GM18951 (cell line): ENCODE measurements at regions not wholly inside any gene's neighbourhood (a gene's known extent, or its start where the extent isn't known, plus 50 kb on each side); places are given as distances from the start of the nearest gene placed in this dataset.

ENCODE experiments used
- POLR2A ChIP-seq: IDR thresholded peaks from 4 replicates; pipeline ENCODE4 v1.6.1; 2011; ENCODE audit warnings: mild to moderate bottlenecking; ENCODE audit not compliant: insufficient read length, insufficient read depth; ENCODE audit errors: extremely low read depth
- in situ Hi-C: fragments of 300-500 bp; cut with MboI; formaldehyde crosslinking; loops from one replicate; pipeline ENCODE4 v1.12.0; 2022; ENCODE audit warnings: low sequenced_read_pairs, mixed read lengths, inconsistent platforms; ENCODE audit not compliant: unreplicated experiment

DNA sequence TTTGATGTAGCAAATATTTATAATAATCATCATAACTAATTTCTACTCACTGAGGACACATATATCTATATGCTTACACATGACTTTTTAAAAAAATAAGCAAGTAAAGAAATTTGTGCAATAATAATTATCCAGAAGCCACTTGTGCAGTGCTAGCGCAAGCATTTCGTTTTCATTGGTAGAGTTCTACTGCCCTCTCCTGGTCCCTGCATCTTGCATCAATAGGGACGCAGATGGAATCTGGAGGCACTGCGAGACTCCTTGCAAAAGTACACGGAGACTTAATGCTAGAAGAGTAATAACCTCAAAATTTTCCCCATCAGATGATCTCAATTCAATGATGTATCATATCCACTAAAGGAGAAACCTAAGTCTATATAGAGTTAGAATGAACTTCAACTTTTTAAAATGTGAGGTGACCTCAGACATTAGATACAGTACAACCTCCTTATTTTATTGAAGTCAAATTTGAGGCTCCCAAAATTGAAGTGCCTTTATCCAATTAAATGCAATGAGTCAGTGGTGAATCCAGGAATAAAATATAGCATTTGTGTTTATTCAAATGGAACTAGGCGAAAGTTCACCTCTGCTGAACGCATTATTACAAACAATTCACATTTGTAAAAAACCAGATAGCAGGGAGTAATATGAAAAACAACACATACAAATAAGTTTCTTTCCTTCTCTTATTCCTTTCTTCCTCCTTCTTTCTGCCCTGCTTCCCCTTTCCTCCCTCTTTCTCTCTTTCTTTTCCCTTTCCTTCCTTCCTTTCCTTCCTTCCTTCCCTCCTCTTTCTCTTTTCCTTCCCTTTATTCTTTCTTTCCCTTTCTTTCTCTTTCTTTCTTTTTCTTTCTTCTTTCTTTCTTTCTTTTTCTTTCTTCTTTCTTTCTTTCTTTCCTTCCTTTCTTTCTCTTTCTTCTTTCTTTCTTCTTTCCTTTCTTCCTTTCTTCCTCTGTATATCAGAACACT lies 450.0 kb downstream of the ANKRD50 start:
- no peak for TF ChIP-seq POLR2A
- in situ Hi-C loops = loop anchor here (25.0 kb wide), 1 partner anchor 475 kb away; no protein-coding TSS in a partner anchor

DNA sequence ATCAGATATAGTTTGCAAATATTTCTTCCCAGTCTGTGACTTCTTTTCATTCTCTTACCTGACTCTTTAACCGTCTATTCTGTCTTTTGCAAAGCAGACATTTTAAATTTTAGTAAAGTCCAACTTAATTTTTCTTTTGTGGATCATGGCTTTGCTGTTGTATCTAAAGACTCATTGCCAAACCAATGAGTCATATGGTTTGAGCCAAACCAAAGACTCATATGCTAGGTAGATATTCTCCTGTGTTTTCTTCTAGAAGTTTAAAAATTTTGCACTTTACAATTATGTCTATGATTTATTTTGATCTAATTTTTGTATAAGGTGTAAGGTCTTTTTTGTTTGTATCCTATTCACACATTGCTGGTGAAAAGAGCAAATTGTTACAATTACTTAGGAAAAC lies 446.8 kb downstream of the ANKRD50 start:
- no peak for TF ChIP-seq POLR2A
- in situ Hi-C loops = loop anchor here (25.0 kb wide), 1 partner anchor 478 kb away; no protein-coding TSS in a partner anchor

DNA sequence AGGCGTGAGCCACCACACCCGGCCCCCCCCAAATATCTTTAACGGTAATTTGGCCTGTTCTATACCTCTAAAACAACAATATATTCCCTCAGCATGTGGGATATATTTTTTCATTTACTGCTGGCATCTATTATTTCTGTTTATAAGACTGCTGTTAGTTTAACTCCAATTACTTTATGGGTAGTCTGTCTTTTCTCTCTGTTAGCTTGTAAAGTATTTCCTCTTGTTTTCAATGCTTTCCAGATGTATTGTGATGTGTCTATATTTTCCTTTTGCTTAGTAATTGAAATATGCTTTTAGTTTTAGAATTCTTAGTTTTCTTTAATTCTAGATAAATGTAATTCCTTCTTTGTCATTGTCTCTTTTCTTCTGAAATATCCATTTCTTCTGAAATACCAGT lies 445.8 kb downstream of the ANKRD50 start:
- no peak for TF ChIP-seq POLR2A
- in situ Hi-C loops = loop anchor here (25.0 kb wide), 1 partner anchor 479 kb away; no protein-coding TSS in a partner anchor

DNA sequence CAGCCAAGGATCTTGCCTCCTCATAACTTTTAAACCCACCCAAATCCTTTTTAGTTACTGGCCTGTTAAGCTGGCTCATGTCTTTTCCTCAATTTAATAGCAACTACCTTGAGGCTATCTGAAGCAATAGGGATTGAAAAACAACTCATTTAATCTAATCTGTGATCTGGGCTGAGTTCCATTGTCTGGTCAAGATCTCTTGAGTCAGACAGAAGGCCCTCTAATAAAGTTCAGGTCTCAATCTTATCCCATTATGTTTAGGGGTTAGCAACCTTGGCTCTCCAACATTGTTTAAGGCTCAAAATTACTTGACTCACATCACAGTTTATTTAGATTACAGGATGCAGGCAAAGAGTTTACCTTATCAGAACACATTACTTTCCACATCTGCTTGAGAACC lies 436.1 kb downstream of the ANKRD50 start:
- in situ Hi-C loops = no loop called here

DNA sequence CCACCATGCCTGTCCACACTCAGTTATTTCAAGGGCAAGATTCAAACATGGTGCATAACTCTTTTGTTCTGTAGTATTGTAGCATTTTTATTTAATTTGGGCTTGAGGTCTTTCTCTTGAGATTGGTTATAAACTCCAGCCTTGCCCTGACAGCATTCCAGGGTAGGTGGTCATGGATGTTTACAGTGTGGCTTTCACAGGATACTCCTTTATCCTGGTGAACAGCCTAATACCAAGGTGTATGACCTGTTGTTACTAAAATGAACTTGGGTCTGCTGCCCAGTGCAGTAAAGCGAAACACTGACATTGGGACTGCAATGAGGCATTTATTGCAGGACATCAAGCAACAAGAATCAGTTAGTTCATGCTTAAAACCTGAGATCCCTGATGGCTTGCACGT lies 434.8 kb downstream of the ANKRD50 start:
- TF ChIP-seq POLR2A = no peak
- in situ Hi-C loops = no loop called here

More for the DNA sequence above, 436.1 kb downstream of the ANKRD50 start:
- no peak for TF ChIP-seq POLR2A

DNA sequence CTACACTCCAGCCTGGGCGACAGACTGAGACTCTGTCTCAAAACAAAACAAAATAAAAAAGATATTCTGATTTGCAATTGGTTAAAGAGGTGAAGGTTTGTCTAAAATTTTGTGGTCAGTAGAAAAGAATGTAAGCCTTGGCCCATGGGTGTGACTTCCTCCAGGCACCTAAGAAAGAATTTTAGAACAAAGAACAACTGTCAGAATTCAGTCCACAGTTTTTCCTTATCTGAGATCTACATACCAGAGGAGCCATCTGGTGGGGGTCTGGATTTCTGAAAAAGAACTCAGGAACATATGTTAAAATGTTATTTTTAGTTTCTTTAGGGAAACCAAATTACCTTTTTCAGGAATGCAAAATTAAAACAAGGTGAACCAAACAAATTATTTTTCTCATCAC lies 434.1 kb downstream of the ANKRD50 start:
- in situ Hi-C loops = no loop called here
- no peak for TF ChIP-seq POLR2A

DNA sequence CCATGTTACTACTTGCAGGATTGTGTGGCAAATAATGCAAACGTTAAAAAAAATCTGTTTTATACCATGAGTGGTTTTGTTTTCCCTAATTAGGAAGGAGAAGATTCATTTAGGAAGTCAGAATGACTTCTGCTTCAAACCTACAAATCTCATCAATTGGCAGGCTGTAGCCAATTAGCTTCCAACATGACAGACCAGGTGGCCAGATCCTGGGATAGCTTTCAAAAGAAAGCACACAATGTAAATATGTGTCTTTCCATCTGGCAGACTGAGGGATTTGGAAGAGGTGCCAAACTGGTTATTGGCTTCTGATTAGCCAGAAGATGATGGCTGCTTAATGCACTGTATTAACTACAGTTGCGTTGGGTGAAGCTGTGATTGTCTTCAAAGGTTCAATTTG lies 432.8 kb downstream of the ANKRD50 start:
- no peak for TF ChIP-seq POLR2A
- in situ Hi-C loops = no loop called here

DNA sequence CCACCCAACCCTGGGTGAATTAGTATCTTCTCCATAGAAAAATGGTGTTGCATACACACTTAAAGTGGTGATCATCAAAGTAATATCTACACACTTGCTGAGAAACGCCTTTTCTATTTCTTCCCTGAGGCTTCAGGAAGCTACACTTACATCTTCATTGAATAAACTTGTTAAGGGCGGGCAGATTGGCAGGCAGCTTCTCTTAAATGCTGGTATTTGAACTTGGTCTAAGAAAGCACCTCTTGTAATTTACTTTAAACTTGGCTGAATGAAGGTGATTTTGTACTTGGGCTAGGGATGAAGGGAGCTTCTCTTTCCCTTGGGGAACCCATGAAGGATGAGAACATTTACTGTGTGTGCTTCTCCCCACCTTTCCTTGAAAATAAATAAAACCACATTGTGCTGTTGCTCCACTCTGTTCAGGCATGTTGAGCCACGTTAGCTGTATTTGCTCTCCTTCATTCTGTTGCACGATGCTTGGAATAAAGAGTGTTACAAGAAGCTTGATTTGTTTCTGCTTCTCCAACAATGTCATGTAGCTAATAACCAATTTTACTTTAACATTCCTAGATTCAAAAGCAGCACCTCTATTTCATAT lies 430.1 kb downstream of the ANKRD50 start:
- in situ Hi-C loops = no loop called here
- no peak for TF ChIP-seq POLR2A

DNA sequence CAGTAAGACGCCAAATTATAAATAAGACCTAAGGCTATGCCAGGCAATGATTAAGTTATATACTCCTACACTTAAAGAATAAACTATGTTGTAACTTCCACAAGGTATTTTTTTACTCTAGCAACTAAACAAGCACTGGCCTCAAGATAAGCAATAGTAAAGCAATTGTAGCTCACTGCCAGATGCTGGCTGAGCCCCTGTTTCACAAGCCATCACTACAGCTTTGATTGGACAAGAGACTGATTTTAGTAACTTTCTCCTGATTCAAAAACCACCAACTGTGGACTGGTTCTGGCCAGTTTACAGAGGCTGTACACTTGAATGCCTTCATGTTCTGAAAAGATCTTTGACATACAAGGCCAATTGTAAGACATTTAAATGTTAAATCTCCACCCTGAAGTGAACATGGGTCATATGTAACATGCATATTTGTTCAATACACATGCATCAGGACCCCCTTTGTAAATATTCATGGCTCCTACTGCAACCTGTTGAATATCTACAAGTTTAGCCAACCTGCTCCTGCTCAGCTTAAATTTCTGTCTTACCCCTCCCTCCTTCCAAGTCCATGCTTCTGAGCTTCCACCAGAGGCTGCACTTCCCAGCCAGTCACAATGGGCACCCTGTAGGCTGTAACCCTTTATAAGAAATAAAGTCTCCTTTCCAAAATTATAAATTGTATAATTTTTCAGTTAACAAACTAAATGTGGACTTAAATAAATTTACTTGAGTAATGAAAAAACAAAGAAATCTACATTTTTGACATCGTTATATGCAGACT lies 423.6 kb downstream of the ANKRD50 start:
- no peak for TF ChIP-seq POLR2A
- in situ Hi-C loops = no loop called here

DNA sequence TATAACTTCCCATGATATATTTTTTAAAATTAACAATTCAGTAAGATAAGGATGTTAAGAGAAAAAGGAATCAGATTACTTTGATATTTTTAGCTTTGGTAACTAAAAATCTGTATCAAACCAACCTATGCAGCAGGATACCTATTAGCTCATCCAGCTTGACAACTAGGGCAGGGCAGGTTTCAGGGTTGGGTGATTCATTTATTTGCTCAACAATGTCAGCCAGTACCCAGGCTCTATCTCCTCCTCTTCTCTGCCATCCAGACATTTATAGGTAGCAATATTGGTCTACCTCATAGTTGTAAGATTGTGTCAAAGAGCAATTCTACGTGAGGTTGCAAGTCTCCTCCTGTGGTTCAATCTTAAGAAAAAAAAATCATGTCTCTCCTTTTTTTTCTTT lies 421.9 kb downstream of the ANKRD50 start:
- no peak for TF ChIP-seq POLR2A
- in situ Hi-C loops = no loop called here

DNA sequence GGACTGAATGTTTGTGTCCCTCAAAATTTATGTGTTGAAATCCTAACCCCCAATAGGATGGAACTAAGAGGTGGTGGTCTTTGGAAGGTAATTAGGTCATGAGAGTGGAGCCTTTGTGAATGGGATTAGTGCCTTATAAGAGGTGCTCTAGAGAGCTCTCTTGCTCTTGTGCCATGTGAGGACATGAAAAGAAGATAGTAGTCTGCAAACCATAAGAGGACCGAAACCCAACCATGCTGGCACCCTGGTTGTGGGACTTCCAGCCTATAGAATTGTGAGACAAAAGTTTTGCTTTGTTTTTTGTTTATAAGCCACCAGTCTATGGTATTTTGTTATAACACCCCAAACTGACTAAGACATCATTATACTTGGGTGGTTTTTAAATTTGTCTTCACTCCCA lies 417.1 kb downstream of the ANKRD50 start:
- in situ Hi-C loops = no loop called here
- no peak for TF ChIP-seq POLR2A

DNA sequence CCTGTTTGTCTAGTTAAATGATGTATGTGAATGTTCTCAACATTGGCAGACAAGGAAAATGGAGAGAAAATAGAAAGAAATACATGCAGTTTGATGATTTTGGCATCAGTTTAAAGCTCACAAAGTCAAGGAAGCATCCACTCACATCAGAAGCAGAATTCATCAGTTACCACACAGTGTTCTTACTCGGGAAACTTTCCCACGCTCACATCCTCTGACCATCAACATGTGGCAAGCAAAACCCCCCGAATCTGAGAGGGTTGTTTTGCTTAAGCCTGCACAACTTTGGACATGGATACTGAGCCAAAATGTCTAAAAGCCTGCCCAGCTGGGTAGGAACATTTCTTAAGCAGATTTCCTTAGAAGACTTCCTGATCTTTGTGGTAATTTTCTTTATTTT lies 407.6 kb downstream of the ANKRD50 start:
- TF ChIP-seq POLR2A = no peak
- in situ Hi-C loops = no loop called here

DNA sequence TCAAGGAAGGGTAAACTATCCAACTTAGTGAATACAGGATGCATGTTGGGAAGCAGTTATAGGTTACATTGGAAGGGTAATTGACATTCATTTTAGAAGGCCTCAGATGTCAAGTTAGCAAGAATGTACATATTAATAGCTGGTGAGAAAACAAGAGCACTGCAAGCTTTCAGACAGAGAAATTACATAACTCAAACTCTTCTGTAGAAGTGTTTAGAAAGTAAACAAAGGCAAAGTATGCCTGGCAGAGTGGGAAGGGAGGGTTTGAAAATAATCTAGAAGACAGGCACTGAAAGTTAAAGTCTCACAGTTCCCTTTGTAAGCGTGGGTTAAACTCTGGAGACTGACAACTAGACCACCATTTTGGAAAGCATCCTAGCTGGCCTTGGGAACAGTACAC lies 406.2 kb downstream of the ANKRD50 start:
- in situ Hi-C loops = no loop called here
- TF ChIP-seq POLR2A = no peak

DNA sequence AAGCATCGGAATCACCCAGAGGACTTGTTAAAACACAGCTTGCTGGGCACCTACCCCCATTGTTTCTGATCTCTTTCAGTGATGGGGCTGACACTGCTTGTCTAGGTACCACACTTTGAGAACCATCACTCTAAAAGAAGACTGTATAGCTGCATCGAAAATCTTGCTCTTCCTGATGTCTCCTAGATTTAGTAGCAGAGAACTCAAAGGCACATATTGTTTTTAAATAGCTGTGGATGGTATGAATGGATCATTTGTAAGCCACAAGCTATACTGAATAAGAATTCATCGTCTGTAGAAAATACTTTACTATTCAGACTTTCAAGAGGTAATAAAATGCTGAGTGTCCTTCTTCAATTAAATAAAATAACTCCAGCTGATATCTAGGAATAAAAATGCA lies 405.4 kb downstream of the ANKRD50 start:
- in situ Hi-C loops = no loop called here
- no peak for TF ChIP-seq POLR2A

DNA sequence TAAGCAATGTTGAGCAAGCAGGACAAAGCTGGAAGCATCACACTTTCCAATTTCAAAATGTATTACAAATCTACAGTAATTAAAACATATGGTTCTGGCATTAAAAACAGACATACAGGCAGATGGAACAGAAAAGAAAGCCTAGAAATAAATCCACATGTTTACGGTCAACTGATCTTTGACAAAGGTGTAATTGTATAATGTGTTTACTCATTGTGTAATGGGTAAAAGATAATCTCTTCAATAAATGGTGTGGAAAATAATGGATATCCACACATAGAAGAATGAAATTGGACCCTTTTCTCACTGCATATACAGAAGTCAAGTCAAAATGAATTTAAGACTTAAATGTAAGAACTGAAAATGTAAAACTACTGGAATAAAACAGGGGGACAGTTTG lies 394.2 kb downstream of the ANKRD50 start:
- no peak for TF ChIP-seq POLR2A
- in situ Hi-C loops = no loop called here
